Peyer's patch (tissue), 4 donors: ENCODE measurements at regions not wholly inside any gene's neighbourhood (a gene's known extent, or its start where the extent isn't known, plus 50 kb on each side); places are given as distances from the start of the nearest gene placed in this dataset.

Experiments used
- DNase-seq, 3 donors: peaks; one replicate each; pipeline ENCODE4 v3.0.0-alpha.2; 2017 to 2019
- H3K27ac ChIP-seq, 4 donors: fragments of 200-600 bp; sonication (generic); one replicate each; pipeline ENCODE4 v1.5.1; 2016 to 2019
- H3K27me3 ChIP-seq, 2 donors: fragments of 200-600 bp; sonication (generic); one replicate each; pipeline ENCODE4 v1.5.1; 2019
- H3K36me3 ChIP-seq, 3 donors: fragments of 200-600 bp; sonication (generic); one replicate each; pipeline ENCODE4 v1.5.1; 2016 to 2019
- H3K4me1 ChIP-seq, 4 donors: fragments of 200-600 bp; sonication (generic); one replicate each; pipeline ENCODE4 v1.5.1; 2016 to 2019
- H3K4me3 ChIP-seq, 4 donors: fragments of 200-600 bp; sonication (generic); 1 replicate in 3 of 4; 2 replicates in 1 of 4; pipeline ENCODE4 v1.5.1; 2016 to 2019; ENCODE audit warnings: mild to moderate bottlenecking in 1 of 4
- H3K9me3 ChIP-seq, 4 donors: fragments of 200-600 bp; sonication (generic); one replicate each; pipeline ENCODE4 v1.5.1; 2016 to 2019; ENCODE audit warnings: mild to moderate bottlenecking in 1 of 4
- CTCF ChIP-seq, 6 experiments: fragments of 450-650 bp in 4 of 6; fragments of 200-600 bp in 2 of 6; sonication (generic) in 1 of 6; IDR thresholded peaks; one replicate each; pipeline ENCODE4 v1.5.1; 2017 to 2019; ENCODE audit warnings: antibody characterized with exemption in 6 of 6, mild to moderate bottlenecking in 3 of 6, moderate library complexity in 1 of 6
- POLR2A ChIP-seq, 2 donors: fragments of 450-650 bp; IDR thresholded peaks; one replicate each; pipeline ENCODE4 v1.5.1; 2017; ENCODE audit warnings: antibody characterized with exemption in 2 of 2, mild to moderate bottlenecking in 2 of 2, moderate library complexity in 2 of 2

GRCh38 chr9:79220666-79221065, 351.1 kb upstream of the TLE4 start:
- Histone ChIP-seq H3K4me3 (no peak overlapping the region), H3K27me3 (no peaks in the 10 kb centered on the region), H3K27ac (no peak overlapping the region), H3K36me3 (no peaks in the 10 kb centered on the region), H3K4me1 (no peaks in the 10 kb centered on the region), H3K9me3 (no peaks in the 10 kb centered on the region)
- TF ChIP-seq CTCF (IDR thresholded peaks at IDR 0.05) = no peak
- TF ChIP-seq POLR2A (IDR thresholded peaks at IDR 0.05) = no peak
- DNase-seq = no peak

- H3K36me3 ChIP-seq = no peaks in the 10 kb centered on the region
- no peak overlapping the region for H3K4me3 ChIP-seq
- H3K9me3 ChIP-seq = no peaks in the 10 kb centered on the region
- DNase-seq = no peak
- TF ChIP-seq POLR2A (IDR thresholded peaks at IDR 0.05) (no peak), CTCF (IDR thresholded peaks at IDR 0.05) (no peak)
- no peaks in the 10 kb centered on the region for H3K4me1 ChIP-seq
- no peak overlapping the region for H3K27ac ChIP-seq
- no peaks in the 10 kb centered on the region for H3K27me3 ChIP-seq
Measured at GRCh38 chr9:79221084-79221483, 350.7 kb upstream of the TLE4 start.

GRCh38 chr9:79222483-79222882, 349.3 kb upstream of the TLE4 start:
- no peaks in the 10 kb centered on the region for H3K4me1 ChIP-seq
- TF ChIP-seq CTCF (IDR thresholded peaks at IDR 0.05) (no peak), POLR2A (IDR thresholded peaks at IDR 0.05) (no peak)
- H3K27me3 ChIP-seq = no peaks in the 10 kb centered on the region
- no peaks in the 10 kb centered on the region for H3K36me3 ChIP-seq
- DNase-seq = no peak
- no peak overlapping the region for H3K4me3 ChIP-seq
- H3K9me3 ChIP-seq = no peaks in the 10 kb centered on the region
- no peak overlapping the region for H3K27ac ChIP-seq

- no peaks in the 10 kb centered on the region for H3K27me3 ChIP-seq
- H3K9me3 ChIP-seq = no peaks in the 10 kb centered on the region
- no peaks in the 10 kb centered on the region for H3K36me3 ChIP-seq
- H3K27ac ChIP-seq = no peak overlapping the region
- no peaks in the 10 kb centered on the region for H3K4me1 ChIP-seq
- no peak for DNase-seq
- no peak overlapping the region for H3K4me3 ChIP-seq
- no peak for TF ChIP-seq CTCF (IDR thresholded peaks at IDR 0.05)
- TF ChIP-seq POLR2A (IDR thresholded peaks at IDR 0.05) = no peak
Measured at GRCh38 chr9:79224672-79225433, 346.9 kb upstream of the TLE4 start.

GRCh38 chr9:79233542-79233941, 338.2 kb upstream of the TLE4 start:
- no peak for TF ChIP-seq POLR2A (IDR thresholded peaks at IDR 0.05)
- TF ChIP-seq CTCF (IDR thresholded peaks at IDR 0.05) = no peak
- Histone ChIP-seq H3K36me3 (no peaks in the 10 kb centered on the region), H3K27me3 (no peaks in the 10 kb centered on the region), H3K4me1 (no peaks in the 10 kb centered on the region), H3K27ac (no peak overlapping the region), H3K9me3 (no peaks in the 10 kb centered on the region), H3K4me3 (no peak overlapping the region)
- DNase-seq = no peak

- H3K27ac ChIP-seq = no peak overlapping the region
- H3K9me3 ChIP-seq = no peaks in the 10 kb centered on the region
- DNase-seq = no peak
- H3K4me3 ChIP-seq = no peak overlapping the region
- no peaks in the 10 kb centered on the region for H3K36me3 ChIP-seq
- no peaks in the 10 kb centered on the region for H3K4me1 ChIP-seq
- TF ChIP-seq POLR2A (IDR thresholded peaks at IDR 0.05) (no peak), CTCF (IDR thresholded peaks at IDR 0.05) (no peak)
- no peaks in the 10 kb centered on the region for H3K27me3 ChIP-seq
Measured at GRCh38 chr9:79236466-79236865, 335.3 kb upstream of the TLE4 start.
